ENCODE measurements at regions not wholly inside any gene's neighbourhood (a gene's known extent, or its start where the extent isn't known, plus 50 kb on each side); places are given as distances from the start of the nearest gene placed in this dataset.
"Not testable (repeated sequence)": the region's sequence is repeated elsewhere in the genome, so short reads cannot be mapped to it uniquely, and the experiment has no call there.

DNA sequence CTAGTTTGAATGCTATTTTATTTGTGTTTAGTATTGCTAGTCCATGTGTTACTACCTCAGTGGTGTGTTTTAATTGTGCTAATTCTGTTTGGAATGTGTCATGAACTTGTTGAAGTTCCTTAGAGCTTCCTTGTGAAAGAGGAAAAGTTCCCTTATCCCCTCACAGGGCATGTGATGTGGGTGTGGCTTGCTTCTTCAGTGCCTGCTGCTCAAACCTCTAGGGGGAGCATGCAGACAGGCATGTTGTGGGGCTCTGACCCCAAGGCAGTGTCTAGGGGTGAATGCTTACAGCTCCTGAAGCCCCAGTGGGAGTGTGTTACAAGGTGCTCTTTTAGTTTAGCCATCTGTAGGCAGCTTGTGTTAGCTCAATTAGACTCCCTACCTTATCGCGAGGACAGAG is 86.5 kb downstream of the MAGED4 start:
- TF ChIP-seq, protein P1, sequence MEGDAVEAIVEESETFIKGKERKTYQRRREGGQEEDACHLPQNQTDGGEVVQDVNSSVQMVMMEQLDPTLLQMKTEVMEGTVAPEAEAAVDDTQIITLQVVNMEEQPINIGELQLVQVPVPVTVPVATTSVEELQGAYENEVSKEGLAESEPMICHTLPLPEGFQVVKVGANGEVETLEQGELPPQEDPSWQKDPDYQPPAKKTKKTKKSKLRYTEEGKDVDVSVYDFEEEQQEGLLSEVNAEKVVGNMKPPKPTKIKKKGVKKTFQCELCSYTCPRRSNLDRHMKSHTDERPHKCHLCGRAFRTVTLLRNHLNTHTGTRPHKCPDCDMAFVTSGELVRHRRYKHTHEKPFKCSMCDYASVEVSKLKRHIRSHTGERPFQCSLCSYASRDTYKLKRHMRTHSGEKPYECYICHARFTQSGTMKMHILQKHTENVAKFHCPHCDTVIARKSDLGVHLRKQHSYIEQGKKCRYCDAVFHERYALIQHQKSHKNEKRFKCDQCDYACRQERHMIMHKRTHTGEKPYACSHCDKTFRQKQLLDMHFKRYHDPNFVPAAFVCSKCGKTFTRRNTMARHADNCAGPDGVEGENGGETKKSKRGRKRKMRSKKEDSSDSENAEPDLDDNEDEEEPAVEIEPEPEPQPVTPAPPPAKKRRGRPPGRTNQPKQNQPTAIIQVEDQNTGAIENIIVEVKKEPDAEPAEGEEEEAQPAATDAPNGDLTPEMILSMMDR (IDR thresholded peaks at IDR 0.05): no peak
- ATAC-seq (ENCODE audit: low FRiP score): no peak
- no peak for DNase-seq (ENCODE audit: low spot score)

DNA sequence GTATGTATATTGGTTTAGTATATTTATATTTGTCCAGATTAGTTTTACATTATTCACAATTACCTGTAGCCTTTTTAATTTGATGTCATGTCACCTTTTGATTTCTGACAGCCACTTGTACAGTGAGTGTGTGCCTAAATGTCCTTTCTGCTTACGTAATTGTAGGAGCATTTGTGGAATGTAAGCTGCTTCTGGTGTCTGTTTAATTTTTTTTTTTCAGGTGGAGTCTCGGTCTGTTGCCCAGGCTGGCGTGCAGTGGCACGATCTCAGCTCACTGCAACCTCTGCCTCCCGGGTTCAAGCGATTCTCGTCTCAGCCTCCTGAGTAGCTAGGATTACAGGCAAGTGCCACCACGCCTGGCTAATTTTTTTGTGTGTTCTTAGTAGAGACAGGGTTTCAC is 91.2 kb upstream of the XAGE2 start:
- DNase-seq (ENCODE audit: low spot score): no peak
- ATAC-seq (ENCODE audit: low FRiP score): no peak
- TF ChIP-seq, protein P1 (IDR thresholded peaks at IDR 0.05): no peak

GRCh38 chrX:52280812-52281211 is 88.0 kb upstream of the XAGE2 start:
- ATAC-seq (ENCODE audit: low FRiP score): no peak
- TF ChIP-seq, protein P1 (IDR thresholded peaks at IDR 0.05): no peak
- no peak for DNase-seq (ENCODE audit: low spot score)

DNA sequence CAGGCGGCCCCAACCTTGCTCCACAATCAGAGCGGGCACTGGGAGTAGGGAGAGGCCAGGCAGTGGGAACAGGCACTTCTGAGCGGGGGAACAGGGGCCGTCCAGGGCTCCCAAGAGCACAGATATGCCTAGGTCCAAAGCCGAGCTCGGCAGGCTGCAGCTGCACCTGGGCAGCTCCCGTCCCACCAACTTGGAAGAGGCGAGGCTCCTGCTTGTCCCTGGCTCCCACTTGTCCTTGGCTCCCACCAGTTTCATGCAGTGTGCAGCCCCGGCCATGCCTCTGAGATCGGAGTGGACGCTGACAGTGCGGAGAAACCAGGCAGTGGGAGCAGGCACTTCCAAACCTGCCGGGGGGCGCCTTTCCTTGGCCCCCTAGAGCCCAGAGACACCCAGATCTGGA is 84.0 kb upstream of the XAGE2 start:
- no peak for ATAC-seq (ENCODE audit: low FRiP score)
- no peak for DNase-seq (ENCODE audit: low spot score)
- TF ChIP-seq, protein P1 (IDR thresholded peaks at IDR 0.05): no peak

DNA sequence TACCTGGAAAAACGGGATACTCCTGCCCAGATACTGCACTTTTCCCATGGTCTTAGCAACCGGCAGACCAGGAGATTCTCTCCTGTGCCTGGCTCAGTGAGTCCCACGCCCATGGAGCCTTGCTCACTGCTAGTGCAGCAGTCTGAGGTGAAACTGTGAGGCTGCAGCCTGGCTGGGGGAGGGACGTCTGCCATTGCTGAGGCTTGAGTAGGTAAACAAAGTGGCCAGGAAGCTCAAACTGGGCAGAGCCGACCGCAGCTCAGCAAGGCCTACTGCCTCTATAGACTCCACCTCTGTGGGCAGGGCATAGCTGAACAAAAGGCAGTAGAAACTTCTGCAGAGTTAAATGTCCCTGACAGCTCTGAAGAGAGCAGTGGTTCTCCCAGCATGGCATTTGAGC is 69.9 kb upstream of the XAGE2 start:
- not testable (repeated sequence) for DNase-seq (ENCODE audit: low spot score); ATAC-seq (ENCODE audit: low FRiP score)

- DNase-seq (ENCODE audit: low spot score); ATAC-seq (ENCODE audit: low FRiP score): not testable (repeated sequence)
Measured at GRCh38 chrX:52308532-52308931, 60.3 kb upstream of the XAGE2 start.

Measured in omental fat pad (tissue), 3 donors.